Sigmoid colon (tissue), 6 donors: ENCODE measurements at regions not wholly inside any gene's neighbourhood (a gene's known extent, or its start where the extent isn't known, plus 50 kb on each side); places are given as distances from the start of the nearest gene placed in this dataset.
A peak's percentile ranks its signal among the peaks of the same experiment; 100 is the strongest.

Source experiments
- DNase-seq: peaks from one replicate; pipeline ENCODE4 v3.0.0-alpha.2; 2019
- H3K27ac ChIP-seq, 4 donors: fragments of 200-600 bp; sonication (generic); one replicate each; pipeline ENCODE4 v1.5.1; 2016 to 2019; ENCODE audit warnings: mild to moderate bottlenecking in 1 of 4
- H3K27me3 ChIP-seq, 3 donors: fragments of 200-600 bp; sonication (generic); one replicate each; pipeline ENCODE4 v1.5.1; 2019; ENCODE audit warnings: mild to moderate bottlenecking in 1 of 3
- H3K36me3 ChIP-seq, 4 donors: fragments of 200-600 bp; sonication (generic); one replicate each; pipeline ENCODE4 v1.5.1; 2016 to 2019
- H3K4me1 ChIP-seq, 4 donors: fragments of 200-600 bp; sonication (generic); one replicate each; pipeline ENCODE4 v1.5.1; 2017 to 2019
- H3K4me3 ChIP-seq, 4 donors: fragments of 200-600 bp; sonication (generic); one replicate each; pipeline ENCODE4 v1.5.1; 2017 to 2019; ENCODE audit warnings: mild to moderate bottlenecking in 2 of 4, moderate library complexity in 1 of 4
- H3K9me3 ChIP-seq, 4 donors: fragments of 200-600 bp in 3 of 4; sonication (generic) in 3 of 4; one replicate each; pipeline versions ENCODE4 v1.5.1 to v1.6.1; 2013 to 2019
- EP300 ChIP-seq, 4 donors: sonication (generic); formaldehyde crosslinking; IDR thresholded peaks; one replicate each; pipeline ENCODE4 v1.6.1; 2017; ENCODE audit warnings: antibody characterized with exemption in 4 of 4
- POLR2A ChIP-seq, 2 donors: fragments of 450-650 bp; IDR thresholded peaks; one replicate each; pipeline ENCODE4 v1.6.1; 2016; ENCODE audit warnings: antibody characterized with exemption in 2 of 2, mild to moderate bottlenecking in 2 of 2, moderate library complexity in 2 of 2
- POLR2AphosphoS5 ChIP-seq, 4 donors: sonication (generic); formaldehyde crosslinking; IDR thresholded peaks; one replicate each; pipeline ENCODE4 v1.6.1; 2017; ENCODE audit warnings: antibody characterized with exemption in 4 of 4
- WGBS, 2 donors: extraction: QIAGEN DNeasy Blood & Tissue Kit; methylation state at CpG; one replicate each; pipeline ENCODE4 v1.1.7; 2013; 5-methylcytosine and 5-hydroxymethylcytosine counted together
- intact Hi-C: fragments of 100-400 bp; cut with DNase I; formaldehyde crosslinking; loops from one replicate; pipeline ENCODE4 v1.15.1; 2023
- TF ChIP-seq, protein P1 (sequence below), 4 experiments: fragments of 450-650 bp in 3 of 4; fragments of 200-600 bp in 1 of 4; IDR thresholded peaks; one replicate each; pipeline ENCODE4 v1.5.1; 2016 to 2019; ENCODE audit warnings: antibody characterized with exemption in 4 of 4, mild to moderate bottlenecking in 3 of 4, moderate library complexity in 2 of 4
- donor health status: healthy with polysubstance abuse.
- donor health status: healthy.

DNA sequence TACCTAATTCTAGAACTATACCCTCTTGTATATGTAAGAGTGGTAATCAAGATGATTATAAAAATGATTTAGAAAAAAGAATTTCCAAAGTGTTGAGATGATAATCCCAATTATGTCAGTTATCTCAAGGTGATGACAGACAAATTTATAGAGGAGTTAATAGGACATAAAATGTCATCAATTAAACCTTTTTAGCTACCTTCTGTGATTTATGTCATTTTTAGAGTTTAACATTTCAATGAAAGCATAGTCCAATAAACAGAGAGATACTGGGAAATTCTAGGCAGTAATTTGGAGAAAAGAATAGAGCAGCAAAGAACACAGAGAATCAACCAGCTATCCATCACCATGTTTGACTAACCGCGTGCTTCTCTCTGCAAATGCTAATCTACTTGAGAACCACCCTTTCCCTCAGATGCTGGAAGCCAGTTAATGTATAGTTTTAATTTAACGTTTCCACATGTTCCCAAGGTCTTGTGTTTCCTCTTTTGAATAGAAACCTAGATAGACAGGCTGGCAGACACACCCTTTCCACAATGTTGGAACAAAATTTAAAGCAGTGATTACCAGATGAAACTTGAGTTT, 433.1 kb upstream of the FAM241A start:
- Histone ChIP-seq H3K36me3 (no peaks in the 10 kb centered on the region), H3K9me3 (no peaks in the 10 kb centered on the region), H3K4me3 (no peak overlapping the region), H3K4me1 (peaks cover 0 to 20% (median 5%) of the 10 kb centered on the region in 4 donors), H3K27me3 (no peaks in the 10 kb centered on the region), H3K27ac (no peak overlapping the region)
- intact Hi-C loops, result no loop called here
- 26 to 61% methylated on average over 3 of the region's 3 CpGs for WGBS, 2 donors
- no peak for DNase-seq
- TF ChIP-seq, protein P1, sequence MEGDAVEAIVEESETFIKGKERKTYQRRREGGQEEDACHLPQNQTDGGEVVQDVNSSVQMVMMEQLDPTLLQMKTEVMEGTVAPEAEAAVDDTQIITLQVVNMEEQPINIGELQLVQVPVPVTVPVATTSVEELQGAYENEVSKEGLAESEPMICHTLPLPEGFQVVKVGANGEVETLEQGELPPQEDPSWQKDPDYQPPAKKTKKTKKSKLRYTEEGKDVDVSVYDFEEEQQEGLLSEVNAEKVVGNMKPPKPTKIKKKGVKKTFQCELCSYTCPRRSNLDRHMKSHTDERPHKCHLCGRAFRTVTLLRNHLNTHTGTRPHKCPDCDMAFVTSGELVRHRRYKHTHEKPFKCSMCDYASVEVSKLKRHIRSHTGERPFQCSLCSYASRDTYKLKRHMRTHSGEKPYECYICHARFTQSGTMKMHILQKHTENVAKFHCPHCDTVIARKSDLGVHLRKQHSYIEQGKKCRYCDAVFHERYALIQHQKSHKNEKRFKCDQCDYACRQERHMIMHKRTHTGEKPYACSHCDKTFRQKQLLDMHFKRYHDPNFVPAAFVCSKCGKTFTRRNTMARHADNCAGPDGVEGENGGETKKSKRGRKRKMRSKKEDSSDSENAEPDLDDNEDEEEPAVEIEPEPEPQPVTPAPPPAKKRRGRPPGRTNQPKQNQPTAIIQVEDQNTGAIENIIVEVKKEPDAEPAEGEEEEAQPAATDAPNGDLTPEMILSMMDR (IDR thresholded peaks at IDR 0.05), result no peak
- TF ChIP-seq POLR2AphosphoS5 (IDR thresholded peaks at IDR 0.05) (no peak), POLR2A (IDR thresholded peaks at IDR 0.05) (no peak), EP300 (IDR thresholded peaks at IDR 0.05) (no peak)

DNA sequence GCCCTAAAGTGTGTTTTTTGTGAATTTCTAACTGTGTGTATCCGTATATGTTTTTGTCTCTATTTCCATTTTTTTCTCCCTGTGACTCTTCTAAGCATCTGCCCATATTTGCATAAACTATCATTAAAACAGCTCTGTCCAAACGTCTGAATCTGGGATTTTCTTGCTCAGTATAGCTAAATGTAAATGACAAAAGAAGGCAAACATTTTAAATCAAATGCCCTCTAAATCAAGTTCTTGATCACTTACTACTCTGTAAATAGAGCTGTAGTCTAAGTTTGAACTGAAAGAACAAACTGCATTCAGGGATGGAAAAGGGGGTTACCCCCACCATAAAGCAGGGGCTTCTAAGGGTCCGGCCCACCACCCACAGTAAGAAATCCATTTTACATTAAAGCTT, 432.0 kb upstream of the FAM241A start:
- DNase-seq, result no peak
- Histone ChIP-seq H3K27me3 (no peaks in the 10 kb centered on the region), H3K27ac (no peak overlapping the region), H3K4me1 (peaks cover 0 to 27% (median 13%) of the 10 kb centered on the region in 4 donors), H3K36me3 (no peaks in the 10 kb centered on the region), H3K9me3 (no peaks in the 10 kb centered on the region), H3K4me3 (no peak overlapping the region)
- TF ChIP-seq POLR2AphosphoS5 (IDR thresholded peaks at IDR 0.05) (no peak), POLR2A (IDR thresholded peaks at IDR 0.05) (no peak), EP300 (IDR thresholded peaks at IDR 0.05) (no peak)
- TF ChIP-seq, protein P1 (IDR thresholded peaks at IDR 0.05), result no peak
- WGBS, 2 donors, result 63 to 65% methylated on average over 3 of the region's 3 CpGs
- intact Hi-C loops, result no loop called here

DNA sequence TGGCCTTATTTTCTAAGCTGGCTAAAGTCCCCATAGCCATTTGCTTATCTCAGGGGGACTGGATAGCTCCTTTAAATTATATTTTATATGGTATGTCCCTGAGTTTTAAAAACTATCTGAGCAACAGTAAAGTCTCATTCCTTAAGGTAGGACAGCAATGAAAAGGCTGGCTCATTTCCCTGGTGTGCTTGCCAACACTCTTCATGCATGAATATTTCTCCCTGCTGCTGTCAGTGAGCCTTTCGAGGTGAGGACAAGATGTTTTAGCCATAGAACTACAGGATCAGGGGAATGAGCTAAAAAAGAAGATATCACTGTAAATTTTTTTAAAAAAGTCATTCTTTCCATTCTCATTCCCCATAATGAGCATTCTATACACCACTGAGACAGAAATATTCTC, 427.3 kb upstream of the FAM241A start:
- H3K27me3 ChIP-seq, result no peaks in the 10 kb centered on the region
- WGBS, 2 donors, result 64 to 71% methylated on average over 1 of the region's 1 CpG
- no peak overlapping the region for H3K4me3 ChIP-seq
- no peak for DNase-seq
- intact Hi-C loops, result no loop called here
- no peak for TF ChIP-seq POLR2A (IDR thresholded peaks at IDR 0.05)
- TF ChIP-seq EP300 (IDR thresholded peaks at IDR 0.05), result no peak
- TF ChIP-seq, protein P1 (IDR thresholded peaks at IDR 0.05), result no peak
- TF ChIP-seq POLR2AphosphoS5 (IDR thresholded peaks at IDR 0.05), result peak in 1 of 4 donors; percentile 45
- peaks cover 0 to 26% (median 18%) of the 10 kb centered on the region in 4 donors for H3K4me1 ChIP-seq
- no peaks in the 10 kb centered on the region for H3K9me3 ChIP-seq
- no peaks in the 10 kb centered on the region for H3K36me3 ChIP-seq
- peak overlapping the region in 2 of 4 donors; percentile 2 to 12 for H3K27ac ChIP-seq

DNA sequence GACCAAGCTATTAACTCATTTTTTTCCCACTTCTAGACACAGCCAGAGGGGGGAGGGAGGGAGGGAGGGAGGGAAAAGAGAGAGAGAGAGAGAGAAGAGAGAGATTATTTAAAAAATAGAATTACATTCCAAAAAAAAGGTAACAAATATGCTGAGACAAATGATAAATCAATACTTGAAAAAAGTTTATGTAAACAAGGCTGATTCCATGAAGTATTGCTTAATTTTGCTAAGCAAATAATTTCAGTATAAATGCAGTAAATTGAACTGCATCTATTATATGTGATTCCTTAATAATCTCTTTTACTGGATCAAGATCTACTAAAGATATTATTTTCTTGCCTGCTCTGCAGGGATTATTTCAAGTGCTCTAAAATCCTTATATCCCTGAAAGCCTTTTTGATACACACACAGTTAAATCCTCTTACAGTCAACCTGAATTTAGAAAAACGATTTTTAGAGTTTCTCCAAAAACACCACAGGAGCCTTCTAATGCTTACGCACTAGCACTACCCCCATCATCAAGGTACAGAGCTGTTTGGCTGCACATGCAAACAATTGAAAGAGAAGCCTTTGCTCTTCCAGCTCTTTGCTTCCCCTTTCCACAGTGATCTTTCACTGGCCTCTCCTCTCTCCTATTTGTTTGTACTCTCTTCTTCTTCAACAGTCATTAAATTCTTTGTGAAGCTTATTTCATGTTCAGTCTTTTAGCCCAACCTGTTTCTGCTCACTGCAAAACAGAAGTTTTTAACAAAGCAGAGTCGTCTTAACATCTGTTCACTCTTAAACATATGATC, 426.3 kb upstream of the FAM241A start:
- WGBS, 2 donors, result 59 to 61% methylated on average over 3 of the region's 3 CpGs
- Histone ChIP-seq H3K27me3 (no peaks in the 10 kb centered on the region), H3K4me1 (peaks cover 0 to 26% (median 18%) of the 10 kb centered on the region in 4 donors), H3K9me3 (no peaks in the 10 kb centered on the region), H3K27ac (no peak overlapping the region), H3K36me3 (no peaks in the 10 kb centered on the region), H3K4me3 (no peak overlapping the region)
- TF ChIP-seq POLR2A (IDR thresholded peaks at IDR 0.05), result no peak
- TF ChIP-seq, protein P1 (IDR thresholded peaks at IDR 0.05), result no peak
- no peak for TF ChIP-seq EP300 (IDR thresholded peaks at IDR 0.05)
- TF ChIP-seq POLR2AphosphoS5 (IDR thresholded peaks at IDR 0.05), result no peak
- intact Hi-C loops, result no loop called here
- no peak for DNase-seq
